Upper lobe of left lung (tissue), 4 donors: ENCODE measurements at regions not wholly inside any gene's neighbourhood (a gene's known extent, or its start where the extent isn't known, plus 50 kb on each side); places are given as distances from the start of the nearest gene placed in this dataset.

Source experiments
- CTCF ChIP-seq, 6 experiments: fragments of 450-650 bp in 4 of 6; fragments of 200-600 bp in 2 of 6; sonication (generic) in 2 of 6; IDR thresholded peaks; one replicate each; pipeline ENCODE4 v1.5.1; 2016 to 2019; ENCODE audit warnings: antibody characterized with exemption in 6 of 6
- EP300 ChIP-seq, 4 donors: sonication (generic); formaldehyde crosslinking; IDR thresholded peaks; one replicate each; pipeline ENCODE4 v1.5.1; 2017; ENCODE audit warnings: antibody characterized with exemption in 4 of 4, control low read depth in 2 of 4
- POLR2A ChIP-seq, 4 donors: fragments of 450-650 bp; IDR thresholded peaks; one replicate each; pipeline ENCODE4 v1.5.1; 2016 to 2017; ENCODE audit warnings: antibody characterized with exemption in 4 of 4, mild to moderate bottlenecking in 2 of 4
- POLR2AphosphoS5 ChIP-seq, 2 donors: sonication (generic); formaldehyde crosslinking; IDR thresholded peaks; one replicate each; pipeline ENCODE4 v1.5.1; 2017; ENCODE audit warnings: antibody characterized with exemption in 2 of 2

GRCh38 chr3:103813955-103814354, 1379.1 kb downstream of the ZPLD1 start:
- TF ChIP-seq POLR2AphosphoS5 (IDR thresholded peaks at IDR 0.05) (no peak), POLR2A (IDR thresholded peaks at IDR 0.05) (no peak), CTCF (IDR thresholded peaks at IDR 0.05) (no peak), EP300 (IDR thresholded peaks at IDR 0.05) (no peak)
